ENCODE measurements at regions not wholly inside any gene's neighbourhood (a gene's known extent, or its start where the extent isn't known, plus 50 kb on each side); places are given as distances from the start of the nearest gene placed in this dataset.

- TF ChIP-seq, protein P1, sequence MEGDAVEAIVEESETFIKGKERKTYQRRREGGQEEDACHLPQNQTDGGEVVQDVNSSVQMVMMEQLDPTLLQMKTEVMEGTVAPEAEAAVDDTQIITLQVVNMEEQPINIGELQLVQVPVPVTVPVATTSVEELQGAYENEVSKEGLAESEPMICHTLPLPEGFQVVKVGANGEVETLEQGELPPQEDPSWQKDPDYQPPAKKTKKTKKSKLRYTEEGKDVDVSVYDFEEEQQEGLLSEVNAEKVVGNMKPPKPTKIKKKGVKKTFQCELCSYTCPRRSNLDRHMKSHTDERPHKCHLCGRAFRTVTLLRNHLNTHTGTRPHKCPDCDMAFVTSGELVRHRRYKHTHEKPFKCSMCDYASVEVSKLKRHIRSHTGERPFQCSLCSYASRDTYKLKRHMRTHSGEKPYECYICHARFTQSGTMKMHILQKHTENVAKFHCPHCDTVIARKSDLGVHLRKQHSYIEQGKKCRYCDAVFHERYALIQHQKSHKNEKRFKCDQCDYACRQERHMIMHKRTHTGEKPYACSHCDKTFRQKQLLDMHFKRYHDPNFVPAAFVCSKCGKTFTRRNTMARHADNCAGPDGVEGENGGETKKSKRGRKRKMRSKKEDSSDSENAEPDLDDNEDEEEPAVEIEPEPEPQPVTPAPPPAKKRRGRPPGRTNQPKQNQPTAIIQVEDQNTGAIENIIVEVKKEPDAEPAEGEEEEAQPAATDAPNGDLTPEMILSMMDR (conservative IDR thresholded peaks at IDR 0.05): no peak
- no peak overlapping the region for H3K27ac Mint-ChIP-seq
- peaks cover 3% of the 10 kb centered on the region for H3K36me3 Mint-ChIP-seq
- H3K4me1 Mint-ChIP-seq (ENCODE audit: unreplicated experiment): no peaks in the 10 kb centered on the region
- DNase-seq (ENCODE audit: extremely low spot score, unreplicated experiment): no peak
- no peaks in the 10 kb centered on the region for H3K27me3 Mint-ChIP-seq
- peaks cover 7% of the 10 kb centered on the region for H3K9me3 Mint-ChIP-seq
- H3K4me3 Mint-ChIP-seq: no peak overlapping the region
Measured at GRCh38 chr12:40577834-40578233, 114.4 kb upstream of the CNTN1 start.

- H3K9me3 Mint-ChIP-seq: peaks cover 7% of the 10 kb centered on the region
- DNase-seq (ENCODE audit: extremely low spot score, unreplicated experiment): no peak
- H3K27ac Mint-ChIP-seq: no peak overlapping the region
- H3K4me3 Mint-ChIP-seq: no peak overlapping the region
- no peaks in the 10 kb centered on the region for H3K4me1 Mint-ChIP-seq (ENCODE audit: unreplicated experiment)
- H3K36me3 Mint-ChIP-seq: peaks cover 3% of the 10 kb centered on the region
- TF ChIP-seq, protein P1 (conservative IDR thresholded peaks at IDR 0.05): no peak
- H3K27me3 Mint-ChIP-seq: no peaks in the 10 kb centered on the region
Measured at GRCh38 chr12:40579687-40580086, 112.6 kb upstream of the CNTN1 start.

GRCh38 chr12:40580346-40580745, 111.9 kb upstream of the CNTN1 start:
- Mint-ChIP-seq H3K4me1 (ENCODE audit: unreplicated experiment) (no peaks in the 10 kb centered on the region), H3K4me3 (no peak overlapping the region), H3K27me3 (no peaks in the 10 kb centered on the region), H3K27ac (no peak overlapping the region), H3K36me3 (peaks cover 3% of the 10 kb centered on the region), H3K9me3 (peaks cover 7% of the 10 kb centered on the region)
- TF ChIP-seq, protein P1 (conservative IDR thresholded peaks at IDR 0.05): no peak
- DNase-seq (ENCODE audit: extremely low spot score, unreplicated experiment): no peak

GRCh38 chr12:40581889-40582288, 110.3 kb upstream of the CNTN1 start:
- H3K27ac Mint-ChIP-seq: no peak overlapping the region
- peaks cover 7% of the 10 kb centered on the region for H3K9me3 Mint-ChIP-seq
- H3K27me3 Mint-ChIP-seq: no peaks in the 10 kb centered on the region
- no peak for DNase-seq (ENCODE audit: extremely low spot score, unreplicated experiment)
- peaks cover 3% of the 10 kb centered on the region for H3K36me3 Mint-ChIP-seq
- TF ChIP-seq, protein P1 (conservative IDR thresholded peaks at IDR 0.05): no peak
- no peaks in the 10 kb centered on the region for H3K4me1 Mint-ChIP-seq (ENCODE audit: unreplicated experiment)
- no peak overlapping the region for H3K4me3 Mint-ChIP-seq

DNA sequence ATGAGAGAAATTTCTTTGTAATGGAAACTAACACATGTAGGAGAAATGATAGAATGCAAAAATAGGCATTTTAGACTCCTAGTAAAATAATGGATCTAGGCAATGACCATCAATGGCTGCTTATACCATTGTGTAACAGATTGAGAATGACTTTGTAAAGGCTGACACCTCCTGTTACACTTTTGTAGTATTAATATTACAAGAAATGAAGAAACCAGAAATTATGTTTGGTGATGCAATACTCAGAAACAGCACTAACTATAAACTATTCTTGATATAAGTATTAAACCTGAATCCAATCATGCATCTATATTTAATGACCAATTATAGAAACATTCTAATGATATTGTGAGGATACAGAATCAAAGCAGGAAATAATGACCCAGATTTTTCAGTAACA, 108.5 kb upstream of the CNTN1 start:
- Mint-ChIP-seq H3K36me3 (peaks cover 3% of the 10 kb centered on the region), H3K27me3 (no peaks in the 10 kb centered on the region), H3K4me1 (ENCODE audit: unreplicated experiment) (no peaks in the 10 kb centered on the region), H3K27ac (no peak overlapping the region), H3K9me3 (peaks cover 7% of the 10 kb centered on the region), H3K4me3 (no peak overlapping the region)
- TF ChIP-seq, protein P1 (conservative IDR thresholded peaks at IDR 0.05): no peak
- no peak for DNase-seq (ENCODE audit: extremely low spot score, unreplicated experiment)

- H3K9me3 Mint-ChIP-seq: peaks cover 7% of the 10 kb centered on the region
- no peak overlapping the region for H3K4me3 Mint-ChIP-seq
- DNase-seq (ENCODE audit: extremely low spot score, unreplicated experiment): no peak
- no peaks in the 10 kb centered on the region for H3K27me3 Mint-ChIP-seq
- TF ChIP-seq, protein P1 (conservative IDR thresholded peaks at IDR 0.05): no peak
- peaks cover 3% of the 10 kb centered on the region for H3K36me3 Mint-ChIP-seq
- no peak overlapping the region for H3K27ac Mint-ChIP-seq
- no peaks in the 10 kb centered on the region for H3K4me1 Mint-ChIP-seq (ENCODE audit: unreplicated experiment)
Measured at GRCh38 chr12:40584763-40585162, 107.5 kb upstream of the CNTN1 start.
